ENCODE measurements at regions not wholly inside any gene's neighbourhood (a gene's known extent, or its start where the extent isn't known, plus 50 kb on each side); places are given as distances from the start of the nearest gene placed in this dataset.

DNA sequence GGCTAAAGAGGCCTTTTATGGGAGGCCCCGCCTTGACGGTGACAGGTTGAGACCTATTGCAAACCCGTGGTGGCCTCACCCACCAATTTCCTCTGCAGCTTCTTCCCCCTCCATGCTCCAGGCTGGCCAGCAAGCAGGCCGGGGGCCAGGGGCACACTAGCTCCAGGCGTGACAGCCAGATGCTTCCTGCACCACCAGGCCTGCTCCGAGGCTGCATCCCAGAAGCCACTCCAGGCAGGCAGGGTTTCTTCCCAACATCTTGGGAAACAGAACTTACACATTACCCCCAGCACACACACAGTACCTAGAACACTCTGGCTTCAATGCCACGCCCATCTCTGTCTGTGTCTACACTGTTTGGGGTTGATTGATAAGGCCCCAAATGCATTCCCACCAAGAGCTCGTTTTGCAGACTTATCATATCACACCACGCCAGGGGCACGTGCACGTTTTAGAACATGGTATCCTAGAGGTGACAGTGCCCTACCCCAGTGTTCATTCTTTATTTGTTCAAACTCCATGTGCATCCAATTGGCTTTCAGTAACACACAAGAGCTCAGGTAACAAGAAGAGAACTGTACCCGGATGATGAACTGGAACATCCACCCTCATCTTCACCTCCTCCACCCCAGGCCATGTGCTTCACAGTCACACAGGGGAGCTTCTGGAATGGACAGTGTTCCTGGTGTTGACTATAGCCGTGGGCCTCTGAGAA lies 221.4 kb upstream of the RREB1 start:
- no peak for TF ChIP-seq SIN3A (IDR thresholded peaks at IDR 0.05; ENCODE audit: borderline replicate concordance, insufficient read depth, low read length)
- TF ChIP-seq, protein P1, sequence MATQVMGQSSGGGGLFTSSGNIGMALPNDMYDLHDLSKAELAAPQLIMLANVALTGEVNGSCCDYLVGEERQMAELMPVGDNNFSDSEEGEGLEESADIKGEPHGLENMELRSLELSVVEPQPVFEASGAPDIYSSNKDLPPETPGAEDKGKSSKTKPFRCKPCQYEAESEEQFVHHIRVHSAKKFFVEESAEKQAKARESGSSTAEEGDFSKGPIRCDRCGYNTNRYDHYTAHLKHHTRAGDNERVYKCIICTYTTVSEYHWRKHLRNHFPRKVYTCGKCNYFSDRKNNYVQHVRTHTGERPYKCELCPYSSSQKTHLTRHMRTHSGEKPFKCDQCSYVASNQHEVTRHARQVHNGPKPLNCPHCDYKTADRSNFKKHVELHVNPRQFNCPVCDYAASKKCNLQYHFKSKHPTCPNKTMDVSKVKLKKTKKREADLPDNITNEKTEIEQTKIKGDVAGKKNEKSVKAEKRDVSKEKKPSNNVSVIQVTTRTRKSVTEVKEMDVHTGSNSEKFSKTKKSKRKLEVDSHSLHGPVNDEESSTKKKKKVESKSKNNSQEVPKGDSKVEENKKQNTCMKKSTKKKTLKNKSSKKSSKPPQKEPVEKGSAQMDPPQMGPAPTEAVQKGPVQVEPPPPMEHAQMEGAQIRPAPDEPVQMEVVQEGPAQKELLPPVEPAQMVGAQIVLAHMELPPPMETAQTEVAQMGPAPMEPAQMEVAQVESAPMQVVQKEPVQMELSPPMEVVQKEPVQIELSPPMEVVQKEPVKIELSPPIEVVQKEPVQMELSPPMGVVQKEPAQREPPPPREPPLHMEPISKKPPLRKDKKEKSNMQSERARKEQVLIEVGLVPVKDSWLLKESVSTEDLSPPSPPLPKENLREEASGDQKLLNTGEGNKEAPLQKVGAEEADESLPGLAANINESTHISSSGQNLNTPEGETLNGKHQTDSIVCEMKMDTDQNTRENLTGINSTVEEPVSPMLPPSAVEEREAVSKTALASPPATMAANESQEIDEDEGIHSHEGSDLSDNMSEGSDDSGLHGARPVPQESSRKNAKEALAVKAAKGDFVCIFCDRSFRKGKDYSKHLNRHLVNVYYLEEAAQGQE (IDR thresholded peaks at IDR 0.05; ENCODE audit: insufficient read depth in 1 of 2, low read depth in 2 of 2, low read length in 2 of 2) = no peak
- no peak for TF ChIP-seq TAF1 (IDR thresholded peaks at IDR 0.05; ENCODE audit: borderline replicate concordance, insufficient read depth, low read length)
- no peak for TF ChIP-seq FOXP2 (optimal IDR thresholded peaks at IDR 0.05; ENCODE audit: borderline replicate concordance, extremely low read depth, extremely low read length, insufficient read depth)
- no peak for TF ChIP-seq POLR2AphosphoS5 (IDR thresholded peaks at IDR 0.05; ENCODE audit: low read depth, low read length)

DNA sequence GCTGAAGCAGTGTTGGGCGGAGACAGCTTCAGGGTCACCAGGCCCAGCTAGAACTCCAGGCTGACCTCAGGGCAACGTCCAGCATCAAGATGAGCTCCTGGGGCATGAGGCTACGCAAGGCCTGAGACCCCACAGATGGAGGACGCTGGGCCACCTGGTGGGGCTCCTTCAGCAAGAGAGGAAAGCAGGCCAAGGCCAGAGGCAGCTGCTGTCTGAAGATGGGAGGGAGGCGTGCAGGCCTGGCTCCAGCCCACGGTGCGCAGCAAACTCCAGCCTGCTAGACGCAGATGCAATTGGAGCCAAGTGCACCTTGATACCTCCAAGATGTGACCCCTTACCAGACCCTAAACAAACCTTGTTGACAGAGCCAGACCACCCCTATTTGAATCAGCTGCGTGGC lies 220.9 kb upstream of the RREB1 start:
- no peak for TF ChIP-seq FOXP2 (optimal IDR thresholded peaks at IDR 0.05; ENCODE audit: borderline replicate concordance, extremely low read depth, extremely low read length, insufficient read depth)
- no peak for TF ChIP-seq POLR2AphosphoS5 (IDR thresholded peaks at IDR 0.05; ENCODE audit: low read depth, low read length)
- TF ChIP-seq SIN3A (IDR thresholded peaks at IDR 0.05; ENCODE audit: borderline replicate concordance, insufficient read depth, low read length) = no peak
- no peak for TF ChIP-seq TAF1 (IDR thresholded peaks at IDR 0.05; ENCODE audit: borderline replicate concordance, insufficient read depth, low read length)
- TF ChIP-seq, protein P1 (IDR thresholded peaks at IDR 0.05; ENCODE audit: insufficient read depth in 1 of 2, low read depth in 2 of 2, low read length in 2 of 2) = no peak

DNA sequence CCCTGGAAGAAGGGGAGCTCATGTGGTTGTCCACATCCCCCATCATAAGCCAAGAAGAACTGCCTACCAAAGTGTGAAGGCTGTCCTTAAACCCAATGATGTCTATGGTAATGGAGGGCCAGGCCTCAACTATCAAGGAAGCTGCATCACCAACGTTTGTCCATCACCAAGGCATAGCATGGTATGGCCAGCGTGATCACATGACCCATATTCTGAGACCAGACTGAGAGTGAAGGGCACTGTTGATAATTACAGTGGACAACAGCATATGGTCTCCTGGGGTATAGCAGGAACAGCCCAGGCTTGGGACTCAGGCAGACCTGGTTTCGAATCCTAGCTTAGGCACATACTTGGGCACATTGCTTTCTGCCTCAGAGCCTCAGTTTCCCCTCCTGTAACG lies 218.2 kb upstream of the RREB1 start:
- no peak for TF ChIP-seq TAF1 (IDR thresholded peaks at IDR 0.05; ENCODE audit: borderline replicate concordance, insufficient read depth, low read length)
- TF ChIP-seq POLR2AphosphoS5 (IDR thresholded peaks at IDR 0.05; ENCODE audit: low read depth, low read length) = no peak
- TF ChIP-seq FOXP2 (optimal IDR thresholded peaks at IDR 0.05; ENCODE audit: borderline replicate concordance, extremely low read depth, extremely low read length, insufficient read depth) = no peak
- TF ChIP-seq, protein P1 (IDR thresholded peaks at IDR 0.05; ENCODE audit: insufficient read depth in 1 of 2, low read depth in 2 of 2, low read length in 2 of 2) = no peak
- TF ChIP-seq SIN3A (IDR thresholded peaks at IDR 0.05; ENCODE audit: borderline replicate concordance, insufficient read depth, low read length) = no peak

DNA sequence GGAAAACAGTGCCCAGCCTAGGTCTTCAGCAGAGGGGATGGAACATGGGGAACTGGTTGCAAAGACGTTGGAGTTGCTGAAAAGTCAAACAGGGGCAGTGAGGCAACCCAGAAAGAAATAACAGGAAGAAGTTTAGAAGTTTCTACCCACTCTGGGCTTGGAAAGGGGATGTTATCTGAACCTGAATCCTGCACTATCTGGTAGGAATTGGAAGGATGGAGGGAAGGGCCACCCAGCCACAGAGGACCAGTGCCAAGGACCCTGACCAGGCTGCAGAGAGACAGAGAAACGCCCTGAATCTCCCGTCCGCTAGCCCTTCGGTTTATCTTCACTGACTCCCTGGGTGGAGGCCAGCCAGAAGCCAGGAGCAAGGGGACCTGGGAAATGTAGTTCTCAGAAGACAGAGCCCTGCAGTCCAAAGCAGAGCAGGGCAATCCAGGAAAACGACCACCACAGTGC lies 217.3 kb upstream of the RREB1 start:
- TF ChIP-seq POLR2AphosphoS5 (IDR thresholded peaks at IDR 0.05; ENCODE audit: low read depth, low read length) (no peak), FOXP2 (optimal IDR thresholded peaks at IDR 0.05; ENCODE audit: borderline replicate concordance, extremely low read depth, extremely low read length, insufficient read depth) (no peak), SIN3A (IDR thresholded peaks at IDR 0.05; ENCODE audit: borderline replicate concordance, insufficient read depth, low read length) (no peak), TAF1 (IDR thresholded peaks at IDR 0.05; ENCODE audit: borderline replicate concordance, insufficient read depth, low read length) (no peak)
- TF ChIP-seq, protein P1 (IDR thresholded peaks at IDR 0.05; ENCODE audit: insufficient read depth in 1 of 2, low read depth in 2 of 2, low read length in 2 of 2) = no peak
